ENCODE measurements at regions not wholly inside any gene's neighbourhood (a gene's known extent, or its start where the extent isn't known, plus 50 kb on each side); places are given as distances from the start of the nearest gene placed in this dataset.

DNA sequence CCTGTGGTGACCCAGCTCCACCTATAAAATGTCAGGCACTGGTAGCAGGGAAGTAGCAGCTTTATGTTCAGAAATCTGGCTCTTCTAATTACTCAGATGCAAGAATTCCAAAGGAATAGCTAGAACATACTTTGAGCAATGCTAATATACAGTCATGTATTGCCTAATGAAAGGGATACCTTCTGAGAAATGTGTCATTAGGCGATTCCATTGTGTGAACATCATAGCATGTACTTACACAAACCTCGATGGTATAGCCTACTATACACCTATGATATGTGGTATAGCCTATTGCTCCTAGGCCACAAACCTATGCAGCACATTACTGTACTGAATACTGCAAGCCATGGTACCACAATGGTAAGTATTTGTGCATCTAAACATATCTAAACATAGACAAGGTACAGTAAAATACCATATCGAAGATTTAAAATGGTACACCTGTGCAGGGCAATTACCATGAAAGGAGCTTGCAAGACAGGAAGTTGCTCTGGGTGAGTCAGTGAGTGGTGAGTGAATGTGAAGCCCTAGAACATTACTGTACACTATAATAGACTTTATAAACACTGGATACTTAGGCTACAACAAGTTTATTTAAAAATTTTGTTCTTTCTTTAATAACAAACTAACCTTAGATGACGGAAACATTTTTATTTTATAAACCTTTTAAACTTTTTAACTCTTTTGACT is 50.3 kb upstream of the ETAA1 start:
- H3K4me3 ChIP-seq (ENCODE audit: low read length) = no peak overlapping the region
- TF ChIP-seq, protein P1, sequence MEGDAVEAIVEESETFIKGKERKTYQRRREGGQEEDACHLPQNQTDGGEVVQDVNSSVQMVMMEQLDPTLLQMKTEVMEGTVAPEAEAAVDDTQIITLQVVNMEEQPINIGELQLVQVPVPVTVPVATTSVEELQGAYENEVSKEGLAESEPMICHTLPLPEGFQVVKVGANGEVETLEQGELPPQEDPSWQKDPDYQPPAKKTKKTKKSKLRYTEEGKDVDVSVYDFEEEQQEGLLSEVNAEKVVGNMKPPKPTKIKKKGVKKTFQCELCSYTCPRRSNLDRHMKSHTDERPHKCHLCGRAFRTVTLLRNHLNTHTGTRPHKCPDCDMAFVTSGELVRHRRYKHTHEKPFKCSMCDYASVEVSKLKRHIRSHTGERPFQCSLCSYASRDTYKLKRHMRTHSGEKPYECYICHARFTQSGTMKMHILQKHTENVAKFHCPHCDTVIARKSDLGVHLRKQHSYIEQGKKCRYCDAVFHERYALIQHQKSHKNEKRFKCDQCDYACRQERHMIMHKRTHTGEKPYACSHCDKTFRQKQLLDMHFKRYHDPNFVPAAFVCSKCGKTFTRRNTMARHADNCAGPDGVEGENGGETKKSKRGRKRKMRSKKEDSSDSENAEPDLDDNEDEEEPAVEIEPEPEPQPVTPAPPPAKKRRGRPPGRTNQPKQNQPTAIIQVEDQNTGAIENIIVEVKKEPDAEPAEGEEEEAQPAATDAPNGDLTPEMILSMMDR (IDR thresholded peaks at IDR 0.05; ENCODE audit: insufficient read depth, low read depth, low read length, missing control alignments) = no peak
- peak; percentile 92 for DNase-seq (ENCODE audit: low read depth)
